ENCODE measurements at regions not wholly inside any gene's neighbourhood (a gene's known extent, or its start where the extent isn't known, plus 50 kb on each side); places are given as distances from the start of the nearest gene placed in this dataset.

DNA sequence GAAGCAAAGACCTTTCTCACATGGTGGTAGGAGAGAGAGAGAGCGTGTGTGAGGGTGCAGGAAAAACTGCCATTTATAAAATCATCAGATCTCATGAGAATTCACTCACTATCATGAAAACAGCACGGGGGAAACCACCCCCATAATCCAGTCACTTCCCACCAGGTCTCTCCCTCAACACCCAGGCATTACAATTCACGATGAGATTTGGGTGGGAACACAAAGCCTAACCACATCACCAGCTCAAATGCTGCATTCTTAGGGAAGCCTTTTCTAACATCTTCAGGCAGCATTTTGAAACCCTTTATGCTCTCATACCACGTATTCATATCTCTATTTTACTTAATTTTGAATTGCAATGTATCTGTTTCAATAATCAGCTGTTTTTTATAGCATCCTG, 165.9 kb downstream of the TMTC3 start:
- TF ChIP-seq, protein P1, sequence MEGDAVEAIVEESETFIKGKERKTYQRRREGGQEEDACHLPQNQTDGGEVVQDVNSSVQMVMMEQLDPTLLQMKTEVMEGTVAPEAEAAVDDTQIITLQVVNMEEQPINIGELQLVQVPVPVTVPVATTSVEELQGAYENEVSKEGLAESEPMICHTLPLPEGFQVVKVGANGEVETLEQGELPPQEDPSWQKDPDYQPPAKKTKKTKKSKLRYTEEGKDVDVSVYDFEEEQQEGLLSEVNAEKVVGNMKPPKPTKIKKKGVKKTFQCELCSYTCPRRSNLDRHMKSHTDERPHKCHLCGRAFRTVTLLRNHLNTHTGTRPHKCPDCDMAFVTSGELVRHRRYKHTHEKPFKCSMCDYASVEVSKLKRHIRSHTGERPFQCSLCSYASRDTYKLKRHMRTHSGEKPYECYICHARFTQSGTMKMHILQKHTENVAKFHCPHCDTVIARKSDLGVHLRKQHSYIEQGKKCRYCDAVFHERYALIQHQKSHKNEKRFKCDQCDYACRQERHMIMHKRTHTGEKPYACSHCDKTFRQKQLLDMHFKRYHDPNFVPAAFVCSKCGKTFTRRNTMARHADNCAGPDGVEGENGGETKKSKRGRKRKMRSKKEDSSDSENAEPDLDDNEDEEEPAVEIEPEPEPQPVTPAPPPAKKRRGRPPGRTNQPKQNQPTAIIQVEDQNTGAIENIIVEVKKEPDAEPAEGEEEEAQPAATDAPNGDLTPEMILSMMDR (IDR thresholded peaks at IDR 0.05) = no peak
- no peak for TF ChIP-seq POLR2A (IDR thresholded peaks at IDR 0.05)
